ENCODE measurements at regions not wholly inside any gene's neighbourhood (a gene's known extent, or its start where the extent isn't known, plus 50 kb on each side); places are given as distances from the start of the nearest gene placed in this dataset.

- ATAC-seq (no peak), DNase-seq (no peak)
- intact Hi-C loops (cut with DNase I): no loop called here
- no peak for TF ChIP-seq CTCF (IDR thresholded peaks at IDR 0.05)
- Histone ChIP-seq H3K9me3 (no peaks in the 10 kb centered on the region), H3K36me3 (no peaks in the 10 kb centered on the region), H3K4me3 (no peak overlapping the region), H3K27ac (no peak overlapping the region), H3K27me3 (no peaks in the 10 kb centered on the region), H3K4me1 (no peaks in the 10 kb centered on the region)
Measured at GRCh38 chr12:75670216-75670615, 158.8 kb upstream of the KRR1 start.

DNA sequence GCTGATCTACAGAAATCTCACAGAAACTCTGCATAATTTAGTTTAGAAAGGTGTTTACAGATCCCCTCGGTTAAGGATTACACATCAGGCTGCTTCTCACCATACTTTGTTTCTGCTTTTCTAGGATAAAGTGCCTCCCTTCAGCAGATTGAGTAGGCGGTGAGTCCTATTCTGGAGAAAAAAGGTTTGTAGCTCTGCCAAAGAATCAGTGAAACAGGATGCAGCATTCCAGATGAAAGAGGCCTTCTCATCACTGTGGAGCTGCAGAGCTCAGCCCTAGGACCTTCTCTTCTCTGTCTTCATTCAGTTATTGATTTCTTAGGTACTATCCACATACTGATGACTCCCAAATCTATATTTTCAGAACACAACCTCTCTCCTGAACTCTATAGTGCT, 155.5 kb upstream of the KRR1 start:
- Histone ChIP-seq H3K4me3 (no peak overlapping the region), H3K9me3 (no peaks in the 10 kb centered on the region), H3K27me3 (no peaks in the 10 kb centered on the region), H3K27ac (no peak overlapping the region), H3K4me1 (no peaks in the 10 kb centered on the region), H3K36me3 (no peaks in the 10 kb centered on the region)
- no peak for TF ChIP-seq CTCF (IDR thresholded peaks at IDR 0.05)
- intact Hi-C loops (cut with DNase I): no loop called here
- DNase-seq (no peak), ATAC-seq (no peak)

DNA sequence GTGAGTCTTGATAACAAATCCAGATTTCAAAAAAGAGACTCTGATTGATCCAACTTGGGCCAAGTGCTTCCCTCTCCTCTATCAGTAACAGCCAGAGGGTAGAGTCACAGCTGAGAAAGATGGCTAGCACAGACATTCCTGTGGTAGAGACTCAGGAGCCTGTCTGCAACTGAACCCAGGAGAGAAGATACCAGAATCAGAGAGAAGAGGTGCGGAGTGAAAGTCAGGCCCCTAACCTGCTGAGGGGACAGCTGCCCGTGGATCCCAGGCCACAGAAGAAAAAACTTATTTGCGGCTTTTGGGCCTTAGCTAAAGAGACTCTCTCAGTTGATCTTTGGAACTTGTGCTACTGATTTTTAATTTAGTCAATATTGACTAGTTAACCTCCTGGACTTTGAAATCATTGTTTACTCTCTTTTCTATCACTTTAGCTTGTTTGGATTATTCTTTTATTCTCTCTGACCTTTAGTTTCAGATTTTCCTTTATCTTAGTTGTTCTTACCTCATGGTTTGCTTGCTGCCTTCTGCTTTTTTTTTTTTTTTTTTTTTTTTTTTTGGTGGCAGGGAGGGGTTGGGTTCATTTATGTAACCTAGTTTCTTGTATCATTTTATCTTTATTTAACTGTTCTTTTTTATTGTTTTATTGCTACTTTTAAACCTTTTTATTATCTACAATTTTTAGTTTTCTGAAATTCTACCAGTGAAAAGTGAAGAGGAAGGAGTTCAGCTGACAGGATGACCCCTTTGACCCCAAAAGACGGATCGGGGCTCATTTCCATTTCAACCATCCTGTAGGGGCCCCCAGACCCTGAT, 154.9 kb upstream of the KRR1 start:
- no peak overlapping the region for H3K27ac ChIP-seq

DNA sequence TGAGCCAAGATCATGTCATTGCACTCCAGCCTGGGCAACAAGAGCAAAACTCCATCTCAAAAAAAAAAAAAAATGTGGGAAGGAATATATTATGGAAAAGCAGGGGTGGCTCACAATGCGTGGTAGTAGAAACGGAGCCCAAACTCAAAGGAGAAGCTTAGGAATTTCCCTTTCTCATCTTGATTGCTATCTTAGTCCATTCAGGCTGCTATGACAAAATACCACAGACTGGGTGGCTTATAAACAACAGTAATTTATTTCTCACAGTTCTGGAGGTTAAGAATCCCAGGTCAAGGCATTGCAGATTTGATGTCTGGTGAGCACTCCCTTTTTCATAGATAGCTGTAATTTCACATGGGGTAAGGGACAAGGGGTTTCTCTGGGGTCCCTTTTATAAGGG, 153.8 kb upstream of the KRR1 start:
- no peaks in the 10 kb centered on the region for H3K27me3 ChIP-seq
- no peak overlapping the region for H3K4me3 ChIP-seq
- ATAC-seq (no peak), DNase-seq (no peak)
- TF ChIP-seq CTCF (IDR thresholded peaks at IDR 0.05): no peak
- intact Hi-C loops (cut with DNase I): no loop called here
- no peaks in the 10 kb centered on the region for H3K9me3 ChIP-seq
- H3K36me3 ChIP-seq: no peaks in the 10 kb centered on the region
- no peak overlapping the region for H3K27ac ChIP-seq
- no peaks in the 10 kb centered on the region for H3K4me1 ChIP-seq

More for the DNA sequence above, 154.9 kb upstream of the KRR1 start:
- Histone ChIP-seq H3K27me3 (no peaks in the 10 kb centered on the region), H3K4me3 (no peak overlapping the region), H3K36me3 (no peaks in the 10 kb centered on the region), H3K9me3 (no peaks in the 10 kb centered on the region), H3K4me1 (no peaks in the 10 kb centered on the region)
- ATAC-seq: no peak
- no peak for DNase-seq
- intact Hi-C loops (cut with DNase I): no loop called here
- no peak for TF ChIP-seq CTCF (IDR thresholded peaks at IDR 0.05)

- ATAC-seq (no peak), DNase-seq (no peak)
- Histone ChIP-seq H3K4me1 (no peaks in the 10 kb centered on the region), H3K4me3 (no peak overlapping the region), H3K27ac (no peak overlapping the region), H3K36me3 (no peaks in the 10 kb centered on the region), H3K9me3 (no peaks in the 10 kb centered on the region), H3K27me3 (no peaks in the 10 kb centered on the region)
- TF ChIP-seq CTCF (IDR thresholded peaks at IDR 0.05): no peak
- intact Hi-C loops (cut with DNase I): no loop called here
Measured at GRCh38 chr12:75662511-75663159, 151.2 kb upstream of the KRR1 start.
